CD1c-positive myeloid dendritic cell (primary cell): ENCODE measurements at regions not wholly inside any gene's neighbourhood (a gene's known extent, or its start where the extent isn't known, plus 50 kb on each side); places are given as distances from the start of the nearest gene placed in this dataset.
"Not testable (repeated sequence)": the region's sequence is repeated elsewhere in the genome, so short reads cannot be mapped to it uniquely, and the experiment has no call there.

Source experiments
- DNase-seq: peaks from one replicate; pipeline ENCODE4 v3.0.0-alpha.2; 2016; ENCODE audit errors: extremely low spot score

GRCh38 chr2:207216457-207216856 lies 50.7 kb upstream of the KLF7 start:
- DNase-seq = no peak

GRCh38 chr2:207217442-207217841 lies 51.7 kb upstream of the KLF7 start:
- DNase-seq = no peak

GRCh38 chr2:207219081-207219630 lies 53.4 kb upstream of the KLF7 start:
- no peak for DNase-seq

GRCh38 chr2:207219676-207220501 lies 54.1 kb upstream of the KLF7 start:
- no peak for DNase-seq

GRCh38 chr2:207221731-207222130 lies 56.0 kb upstream of the KLF7 start:
- no peak for DNase-seq

GRCh38 chr2:207223051-207223450 lies 57.3 kb upstream of the KLF7 start:
- DNase-seq = peak; percentile 71

- no peak for DNase-seq
Observed at GRCh38 chr2:207224381-207224780, 58.6 kb upstream of the KLF7 start.

- peak; percentile 46 for DNase-seq
Observed at GRCh38 chr2:207224791-207225482, 59.2 kb upstream of the KLF7 start.

- no peak for DNase-seq
Observed at GRCh38 chr2:207225773-207226172, 60.0 kb upstream of the KLF7 start.

GRCh38 chr2:207226243-207226642 lies 60.5 kb upstream of the KLF7 start:
- DNase-seq = no peak

GRCh38 chr2:207226671-207227061 lies 60.9 kb upstream of the KLF7 start:
- no peak for DNase-seq

- no peak for DNase-seq
Observed at GRCh38 chr2:207227062-207227748, 61.5 kb upstream of the KLF7 start.

- DNase-seq = no peak
Observed at GRCh38 chr2:207227749-207228145, 62.0 kb upstream of the KLF7 start.

- no peak for DNase-seq
Observed at GRCh38 chr2:207228402-207228801, 62.7 kb upstream of the KLF7 start.

- no peak for DNase-seq
Observed at GRCh38 chr2:207229161-207229560, 63.4 kb upstream of the KLF7 start.

GRCh38 chr2:207230261-207231105 lies 64.7 kb upstream of the KLF7 start:
- DNase-seq = peak; percentile 46

- no peak for DNase-seq
Observed at GRCh38 chr2:207231106-207231865, 65.5 kb upstream of the KLF7 start.

- no peak for DNase-seq
Observed at GRCh38 chr2:207231967-207232366, 66.2 kb upstream of the KLF7 start.

- not testable (repeated sequence) for DNase-seq
Observed at GRCh38 chr2:207233141-207233540, 67.4 kb upstream of the KLF7 start.

GRCh38 chr2:207233731-207234130 lies 68.0 kb upstream of the KLF7 start:
- no peak for DNase-seq

- no peak for DNase-seq
Observed at GRCh38 chr2:207235621-207236020, 69.9 kb upstream of the KLF7 start.
